ENCODE measurements at regions not wholly inside any gene's neighbourhood (a gene's known extent, or its start where the extent isn't known, plus 50 kb on each side); places are given as distances from the start of the nearest gene placed in this dataset.

DNA sequence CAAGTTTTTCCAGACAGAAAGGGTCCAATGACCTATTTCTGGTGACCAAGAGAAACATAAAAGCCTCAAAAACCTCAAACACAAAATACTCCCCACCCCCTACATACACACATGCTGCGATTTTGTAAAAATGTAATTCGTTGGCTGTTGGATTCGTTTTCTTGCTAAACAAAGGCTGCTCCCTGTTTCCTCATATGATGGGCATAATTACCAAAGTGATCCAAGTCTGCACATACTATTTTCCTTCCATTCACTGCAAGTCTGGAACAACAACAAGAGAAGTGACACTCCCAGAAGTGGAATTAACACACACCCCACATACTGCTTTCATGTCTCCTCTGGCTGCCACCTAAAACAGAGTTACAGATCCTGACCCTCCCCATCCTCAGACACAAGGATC is 131.9 kb downstream of the RAP2A start:
- no peak overlapping the region for H3K4me3 ChIP-seq
- H3K27me3 ChIP-seq: peaks cover 33% of the 10 kb centered on the region
- 69 to 80% methylated on average over 1 to 3 of the region's 3 CpGs for WGBS, 2 donors (ENCODE audit: low coverage in 1 of 2)
- no peak overlapping the region for H3K27ac ChIP-seq
- no peaks in the 10 kb centered on the region for H3K36me3 ChIP-seq
- no peaks in the 10 kb centered on the region for H3K9me3 ChIP-seq
- no peaks in the 10 kb centered on the region for H3K4me1 ChIP-seq
- no peak for ATAC-seq
- TF ChIP-seq CTCF (IDR thresholded peaks at IDR 0.05): no peak

GRCh38 chr13:97566907-97567306 is 132.9 kb downstream of the RAP2A start:
- H3K4me3 ChIP-seq: no peak overlapping the region
- no peak overlapping the region for H3K27ac ChIP-seq
- 80 to 90% methylated on average over 2 of the region's 2 CpGs for WGBS, 2 donors (ENCODE audit: low coverage in 1 of 2)
- TF ChIP-seq POLR2A (IDR thresholded peaks at IDR 0.05) (no peak), EP300 (IDR thresholded peaks at IDR 0.05) (no peak), POLR2AphosphoS5 (IDR thresholded peaks at IDR 0.05) (no peak), CTCF (IDR thresholded peaks at IDR 0.05) (no peak)
- peaks cover 33% of the 10 kb centered on the region for H3K27me3 ChIP-seq
- H3K36me3 ChIP-seq: no peaks in the 10 kb centered on the region
- H3K4me1 ChIP-seq: no peaks in the 10 kb centered on the region
- no peaks in the 10 kb centered on the region for H3K9me3 ChIP-seq
- no peak for ATAC-seq

DNA sequence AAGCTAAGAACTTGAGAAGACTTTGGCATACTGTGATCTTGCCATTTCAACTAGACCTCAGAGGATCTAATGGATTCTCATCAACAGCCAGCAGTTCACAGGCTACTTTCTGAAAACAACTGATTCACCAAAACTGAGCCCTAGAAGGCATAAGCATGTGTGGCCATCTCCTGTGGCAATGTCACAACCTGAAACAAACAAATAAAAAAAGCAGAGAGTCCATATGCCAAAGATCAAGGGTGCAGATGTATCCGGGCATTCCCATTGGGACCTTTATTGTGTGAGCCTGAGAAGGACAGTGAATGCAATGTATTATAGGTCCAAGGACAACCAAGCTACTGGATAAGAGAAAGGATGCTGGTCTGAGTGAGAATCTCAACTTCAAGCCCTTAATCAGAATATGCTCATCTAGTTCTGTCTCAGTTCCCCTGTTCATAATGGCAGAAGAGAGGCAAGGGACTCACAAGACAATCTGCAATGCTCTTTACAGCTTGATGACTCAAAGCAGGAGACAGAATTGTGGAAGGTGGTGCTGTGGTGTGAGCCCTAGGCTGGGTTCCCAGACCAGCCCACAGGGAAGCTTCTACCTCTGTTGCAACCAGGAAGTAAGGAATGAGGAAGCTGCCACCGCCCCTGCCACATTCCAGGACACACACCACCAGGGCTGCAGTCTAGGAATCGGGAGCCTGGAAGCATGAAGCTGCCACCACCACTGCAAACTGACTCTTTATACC is 133.7 kb downstream of the RAP2A start:
- Histone ChIP-seq H3K27ac (no peak overlapping the region), H3K36me3 (no peaks in the 10 kb centered on the region), H3K4me1 (no peaks in the 10 kb centered on the region), H3K27me3 (peaks cover 33% of the 10 kb centered on the region), H3K9me3 (no peaks in the 10 kb centered on the region), H3K4me3 (no peak overlapping the region)
- no peak for TF ChIP-seq POLR2A (IDR thresholded peaks at IDR 0.05)
- no peak for TF ChIP-seq POLR2AphosphoS5 (IDR thresholded peaks at IDR 0.05)
- no peak for TF ChIP-seq EP300 (IDR thresholded peaks at IDR 0.05)
- no peak for TF ChIP-seq CTCF (IDR thresholded peaks at IDR 0.05)
- WGBS, 2 donors (ENCODE audit: low coverage in 1 of 2): 64 to 70% methylated on average over 2 to 3 of the region's 3 CpGs
- peak; percentile 48 for ATAC-seq

- peaks cover 31% of the 10 kb centered on the region for H3K27me3 ChIP-seq
- H3K9me3 ChIP-seq: no peaks in the 10 kb centered on the region
- TF ChIP-seq EP300 (IDR thresholded peaks at IDR 0.05) (no peak), POLR2AphosphoS5 (IDR thresholded peaks at IDR 0.05) (no peak), POLR2A (IDR thresholded peaks at IDR 0.05) (no peak), CTCF (IDR thresholded peaks at IDR 0.05) (no peak)
- H3K36me3 ChIP-seq: no peaks in the 10 kb centered on the region
- H3K4me3 ChIP-seq: no peak overlapping the region
- no peak overlapping the region for H3K27ac ChIP-seq
- H3K4me1 ChIP-seq: no peaks in the 10 kb centered on the region
- no CpG with 5 or more reads among the region's 1 CpG for WGBS, 2 donors (ENCODE audit: low coverage in 1 of 2)
- no peak for ATAC-seq
These were observed 134.9 kb downstream of the RAP2A start for GRCh38 chr13:97568850-97569249.

GRCh38 chr13:97569841-97570240 is 135.9 kb downstream of the RAP2A start:
- Histone ChIP-seq H3K27ac (no peak overlapping the region), H3K9me3 (no peaks in the 10 kb centered on the region), H3K4me1 (no peaks in the 10 kb centered on the region), H3K4me3 (no peak overlapping the region), H3K27me3 (peaks cover 21% of the 10 kb centered on the region), H3K36me3 (no peaks in the 10 kb centered on the region)
- no peak for ATAC-seq
- TF ChIP-seq POLR2AphosphoS5 (IDR thresholded peaks at IDR 0.05) (no peak), POLR2A (IDR thresholded peaks at IDR 0.05) (no peak), EP300 (IDR thresholded peaks at IDR 0.05) (no peak), CTCF (IDR thresholded peaks at IDR 0.05) (no peak)
- WGBS, 2 donors (ENCODE audit: low coverage in 1 of 2): 58 to 72% methylated on average over 4 to 8 of the region's 8 CpGs
